PC-9 (cell line): ENCODE measurements at regions not wholly inside any gene's neighbourhood (a gene's known extent, or its start where the extent isn't known, plus 50 kb on each side); places are given as distances from the start of the nearest gene placed in this dataset.

ENCODE experiments used
- BruUV-seq: library from RNA; stranded (reverse); fragments of 400-500 nt; replicated peaks from 2 replicates; lab custom pipeline; 2021; lab: Mats Ljungman, UMichigan
- CTCF ChIA-PET: fragments of 300-600 bp; sonication (Branson Sonifier 250); formaldehyde crosslinking; loops from one replicate; lab custom pipeline; 2022; ENCODE audit warnings: antibody characterized with exemption; lab: Charles Lee
- POLR2A ChIA-PET: fragments of 300-600 bp; sonication (Branson Sonifier 250); formaldehyde crosslinking; loops from one replicate; lab custom pipeline; 2022; ENCODE audit warnings: antibody characterized with exemption; ENCODE audit not compliant: unreplicated experiment; lab: Charles Lee
- DNase-seq, 2 experiments: peaks; one replicate each; pipeline versions ENCODE4 v3.0.0 to v3.0.0-alpha.2; 2015 to 2022; ENCODE audit warnings: mixed read lengths in 1 of 2
- H2AFZ ChIP-seq: fragments of 200-600 bp; sonication (generic); 2 replicates; pipeline ENCODE4 v1.8.1; 2017; ENCODE audit warnings: antibody characterized with exemption
- H3F3A ChIP-seq: fragments of 200-600 bp; sonication (generic); 2 replicates; pipeline ENCODE4 v1.8.1; 2017; ENCODE audit warnings: antibody characterized with exemption, mild to moderate bottlenecking, low read depth; ENCODE audit not compliant: insufficient read depth
- H3K27ac ChIP-seq: fragments of 200-600 bp; sonication (generic); 2 replicates; pipeline ENCODE4 v1.6.1; 2016; ENCODE audit warnings: mixed run types
- H3K27me3 ChIP-seq: fragments of 200-600 bp; sonication (generic); 2 replicates; pipeline ENCODE4 v1.6.1; 2016; ENCODE audit warnings: low read depth, mixed run types; ENCODE audit not compliant: insufficient read depth
- H3K36me3 ChIP-seq: fragments of 200-600 bp; sonication (generic); 2 replicates; pipeline ENCODE4 v1.6.1; 2016; ENCODE audit warnings: low read depth, mixed run types
- H3K4me1 ChIP-seq: fragments of 200-600 bp; sonication (generic); replicated peaks from 2 replicates; pipeline ENCODE4 v1.6.1; 2016; ENCODE audit warnings: mixed run types; ENCODE audit not compliant: insufficient read depth
- H3K4me2 ChIP-seq: fragments of 200-600 bp; sonication (generic); 2 replicates; pipeline ENCODE4 v1.6.1; 2017; ENCODE audit warnings: mixed run types
- H3K4me3 ChIP-seq: fragments of 200-600 bp; sonication (generic); 2 replicates; pipeline ENCODE4 v1.6.1; 2016; ENCODE audit warnings: mixed run types
- H3K79me2 ChIP-seq: fragments of 200-600 bp; sonication (generic); 2 replicates; pipeline ENCODE4 v1.6.1; 2017; ENCODE audit warnings: low read depth, mixed run types
- H3K9me2 ChIP-seq: fragments of 200-600 bp; sonication (generic); 2 replicates; pipeline ENCODE4 v1.8.1; 2017; ENCODE audit warnings: mild to moderate bottlenecking; ENCODE audit not compliant: insufficient read depth
- H3K9me3 ChIP-seq: fragments of 200-600 bp; sonication (generic); 2 replicates; pipeline ENCODE4 v1.8.1; 2016; ENCODE audit warnings: low read depth; ENCODE audit not compliant: insufficient read depth
- H4K20me1 ChIP-seq: fragments of 200-600 bp; sonication (generic); 2 replicates; pipeline ENCODE4 v1.8.1; 2017; ENCODE audit not compliant: insufficient read depth
- EZH2 ChIP-seq: fragments of 200-600 bp; sonication (generic); IDR thresholded peaks from 2 replicates; pipeline ENCODE4 v1.8.0; 2017; ENCODE audit warnings: antibody characterized with exemption, low read depth
- intact Hi-C: fragments of 100-400 bp; cut with micrococcal nuclease; formaldehyde crosslinking; loops from one replicate; pipeline ENCODE4 v1.10.0; 2022; ENCODE audit not compliant: unreplicated experiment
- TF ChIP-seq, protein P1 (sequence below): fragments of 200-600 bp; sonication (generic); conservative IDR thresholded peaks from 2 replicates; pipeline ENCODE4 v1.6.1; 2017; ENCODE audit warnings: mixed run types, antibody characterized with exemption, mild to moderate bottlenecking, moderate library complexity

DNA sequence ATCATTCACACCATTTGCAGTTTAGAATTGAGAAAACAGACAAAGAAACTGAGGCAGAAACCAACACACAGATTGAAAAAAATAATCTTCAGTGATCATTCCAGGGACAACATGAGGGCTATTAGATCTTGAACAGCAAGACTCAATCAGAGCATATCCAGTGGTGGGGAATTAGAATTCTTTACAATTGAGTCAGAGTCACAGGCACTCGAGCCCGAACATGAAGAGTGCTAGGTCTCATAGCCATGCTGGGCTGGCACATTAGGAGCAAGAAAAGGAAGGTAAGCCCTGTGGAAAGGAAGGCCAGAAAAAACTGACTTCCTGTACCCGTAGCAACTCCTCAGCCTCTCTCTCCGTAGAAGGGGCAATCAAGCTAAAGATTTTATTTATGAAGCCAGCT, 419.9 kb downstream of the HAO1 start:
- ChIA-PET CTCF (no interaction called here), POLR2A (no interaction called here)
- Histone ChIP-seq H4K20me1 (no peaks in the 10 kb centered on the region), H3K9me3 (no peaks in the 10 kb centered on the region), H3K36me3 (no peaks in the 10 kb centered on the region), H3K27me3 (peaks cover 5% of the 10 kb centered on the region; the same call in 1 of the 2 replicates), H3K27ac (no peak overlapping the region), H2AFZ (no peak overlapping the region), H3K79me2 (no peaks in the 10 kb centered on the region), H3K4me2 (no peak overlapping the region), H3F3A (no peaks in the 10 kb centered on the region), H3K4me1 (no peaks in the 10 kb centered on the region), H3K4me3 (no peak overlapping the region), H3K9me2 (no peaks in the 10 kb centered on the region)
- TF ChIP-seq, protein P1, sequence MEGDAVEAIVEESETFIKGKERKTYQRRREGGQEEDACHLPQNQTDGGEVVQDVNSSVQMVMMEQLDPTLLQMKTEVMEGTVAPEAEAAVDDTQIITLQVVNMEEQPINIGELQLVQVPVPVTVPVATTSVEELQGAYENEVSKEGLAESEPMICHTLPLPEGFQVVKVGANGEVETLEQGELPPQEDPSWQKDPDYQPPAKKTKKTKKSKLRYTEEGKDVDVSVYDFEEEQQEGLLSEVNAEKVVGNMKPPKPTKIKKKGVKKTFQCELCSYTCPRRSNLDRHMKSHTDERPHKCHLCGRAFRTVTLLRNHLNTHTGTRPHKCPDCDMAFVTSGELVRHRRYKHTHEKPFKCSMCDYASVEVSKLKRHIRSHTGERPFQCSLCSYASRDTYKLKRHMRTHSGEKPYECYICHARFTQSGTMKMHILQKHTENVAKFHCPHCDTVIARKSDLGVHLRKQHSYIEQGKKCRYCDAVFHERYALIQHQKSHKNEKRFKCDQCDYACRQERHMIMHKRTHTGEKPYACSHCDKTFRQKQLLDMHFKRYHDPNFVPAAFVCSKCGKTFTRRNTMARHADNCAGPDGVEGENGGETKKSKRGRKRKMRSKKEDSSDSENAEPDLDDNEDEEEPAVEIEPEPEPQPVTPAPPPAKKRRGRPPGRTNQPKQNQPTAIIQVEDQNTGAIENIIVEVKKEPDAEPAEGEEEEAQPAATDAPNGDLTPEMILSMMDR, result no peak
- TF ChIP-seq EZH2, result no peak
- intact Hi-C loops, result no loop called here
- DNase-seq, result no peak
- BruUV-seq, result no TSS peak

DNA sequence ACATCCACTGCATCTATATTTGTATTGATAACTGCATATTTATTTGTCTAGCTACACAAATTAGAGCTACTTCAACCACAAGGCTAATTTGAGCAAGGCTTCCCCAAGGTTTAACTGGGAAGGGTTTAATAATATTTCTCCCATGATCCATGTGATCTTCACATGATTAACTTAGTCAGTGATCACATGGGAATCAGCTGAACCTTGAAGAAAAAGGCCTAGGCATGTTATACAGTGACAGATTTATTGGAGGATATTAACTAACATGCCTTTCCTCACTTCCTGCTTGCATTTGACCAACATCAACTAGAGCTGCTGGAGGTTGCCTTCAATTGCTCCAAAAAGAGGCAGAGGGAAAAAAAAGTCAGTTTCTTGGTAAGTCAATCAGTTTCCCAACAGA, 417.0 kb downstream of the HAO1 start:
- no peaks in the 10 kb centered on the region for H4K20me1 ChIP-seq
- BruUV-seq, result no TSS peak
- no peaks in the 10 kb centered on the region for H3F3A ChIP-seq
- TF ChIP-seq, protein P1, result no peak
- TF ChIP-seq EZH2, result no peak
- no peaks in the 10 kb centered on the region for H3K79me2 ChIP-seq
- H3K4me2 ChIP-seq, result no peak overlapping the region
- CTCF ChIA-PET, result no interaction called here
- no peaks in the 10 kb centered on the region for H3K36me3 ChIP-seq
- no peaks in the 10 kb centered on the region for H3K9me3 ChIP-seq
- POLR2A ChIA-PET, result no interaction called here
- H3K27ac ChIP-seq, result no peak overlapping the region
- intact Hi-C loops, result no loop called here
- H2AFZ ChIP-seq, result no peak overlapping the region
- no peaks in the 10 kb centered on the region for H3K4me1 ChIP-seq
- no peak overlapping the region for H3K4me3 ChIP-seq
- no peaks in the 10 kb centered on the region for H3K9me2 ChIP-seq
- H3K27me3 ChIP-seq, result no peaks in the 10 kb centered on the region
- no peak for DNase-seq

DNA sequence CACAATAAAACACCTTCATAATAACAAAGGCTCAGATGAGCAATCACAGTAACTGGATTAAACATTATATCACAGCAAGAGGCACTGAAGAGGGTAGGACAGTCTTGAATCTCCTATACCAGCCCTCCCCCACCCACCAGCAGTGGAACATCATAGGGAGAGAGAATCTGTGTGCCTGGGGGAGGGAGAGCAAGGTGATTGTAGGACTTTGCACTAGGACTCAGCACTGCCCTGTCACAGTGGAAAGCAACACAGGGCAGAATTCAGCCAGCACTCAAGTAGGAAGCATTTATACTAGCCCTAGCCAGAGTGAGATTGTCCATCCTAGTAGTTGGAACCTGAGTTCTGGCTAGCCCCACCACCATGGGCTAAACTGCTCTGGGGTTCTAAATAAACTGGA, 400.2 kb downstream of the HAO1 start:
- Histone ChIP-seq H3K36me3 (no peaks in the 10 kb centered on the region), H3K79me2 (no peaks in the 10 kb centered on the region), H3K4me1 (no peaks in the 10 kb centered on the region), H2AFZ (no peak overlapping the region), H4K20me1 (no peaks in the 10 kb centered on the region), H3K9me2 (no peaks in the 10 kb centered on the region), H3K9me3 (no peaks in the 10 kb centered on the region), H3K27me3 (no peaks in the 10 kb centered on the region), H3K27ac (no peak overlapping the region), H3K4me2 (no peak overlapping the region), H3F3A (no peaks in the 10 kb centered on the region), H3K4me3 (no peak overlapping the region)
- POLR2A ChIA-PET, result no interaction called here
- TF ChIP-seq EZH2, result no peak
- TF ChIP-seq, protein P1, result no peak
- BruUV-seq, result no TSS peak
- no peak for DNase-seq
- CTCF ChIA-PET, result interaction anchor here (0.7 kb wide), 1 partner anchor 1661 kb away, joined by 3 read pairs; no protein-coding TSS in a partner anchor
- intact Hi-C loops, result no loop called here
